Activated T-helper 9 cell treated with anti-CD3 and anti-CD28 coated beads, Interleukin-2, amount 50 U/mL, for 16 hours (primary cell): ENCODE measurements at regions not wholly inside any gene's neighbourhood (a gene's known extent, or its start where the extent isn't known, plus 50 kb on each side); places are given as distances from the start of the nearest gene placed in this dataset.
A peak's percentile ranks its signal among the peaks of the same experiment; 100 is the strongest.

Experiments
- DNase-seq: peaks from one replicate; pipeline ENCODE4 v3.0.0-alpha.2; 2020; ENCODE audit warnings: low read depth

DNA sequence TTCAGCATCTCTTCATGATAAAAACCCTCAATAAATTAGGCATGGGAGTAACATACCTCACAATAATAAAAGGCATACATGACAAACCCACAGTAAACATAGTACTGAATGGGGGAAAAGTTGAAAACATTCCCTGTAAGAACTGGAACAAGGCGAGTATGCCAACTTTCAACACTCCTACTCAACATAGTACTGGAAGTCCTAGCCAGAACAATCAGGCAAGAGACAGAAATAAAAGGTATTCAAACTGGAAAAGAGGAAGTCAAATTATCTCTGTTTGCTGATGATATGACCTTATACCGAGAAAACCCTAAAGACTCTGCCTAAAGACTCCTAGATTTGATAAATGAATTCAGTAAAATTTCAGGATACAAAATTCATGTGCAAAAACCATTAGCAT is 167.6 kb downstream of the TMEM38B start:
- no peak for DNase-seq

- no peak for DNase-seq
These were observed 170.0 kb downstream of the TMEM38B start for GRCh38 chr9:105864248-105864898.

DNA sequence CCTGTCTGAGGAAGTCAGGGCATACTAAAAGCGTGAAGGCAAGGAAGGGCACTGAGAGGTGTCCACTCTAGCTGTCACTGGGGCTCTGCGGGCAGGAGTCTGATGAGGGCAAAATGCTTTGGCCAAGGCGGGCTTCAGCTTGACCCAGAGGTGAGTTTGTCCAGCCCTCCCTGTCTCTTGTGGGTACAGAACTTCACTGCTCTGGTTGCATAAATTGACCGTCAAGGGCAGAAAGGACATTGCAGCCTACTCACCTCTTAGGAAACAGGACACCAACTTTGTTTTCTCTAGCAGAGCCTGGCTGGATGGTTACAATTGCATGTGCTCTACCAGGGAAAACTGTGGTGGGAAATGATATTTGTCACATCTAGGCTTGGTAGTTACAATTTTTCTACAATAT is 170.9 kb downstream of the TMEM38B start:
- DNase-seq: no peak

DNA sequence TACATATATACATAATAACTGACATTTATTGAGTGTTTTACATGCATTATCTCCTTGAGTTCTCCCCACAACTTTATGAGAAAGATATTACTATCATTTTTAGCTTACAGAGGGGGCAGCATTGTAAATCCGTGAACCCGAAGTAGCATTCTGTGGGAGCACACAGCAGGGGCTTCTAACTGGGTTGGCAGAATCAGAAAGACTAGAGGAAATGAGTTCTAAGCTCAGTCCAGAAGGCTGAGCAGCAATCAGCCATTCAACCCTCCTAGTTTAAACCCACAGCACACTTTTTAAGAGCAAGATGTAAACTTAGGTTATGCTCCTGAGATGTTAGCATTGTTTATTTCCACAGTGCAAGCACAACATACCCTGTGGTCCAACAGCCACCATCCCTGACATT is 177.2 kb downstream of the TMEM38B start:
- no peak for DNase-seq

- DNase-seq: no peak
These were observed 179.5 kb downstream of the TMEM38B start for GRCh38 chr9:105873801-105874200.

DNA sequence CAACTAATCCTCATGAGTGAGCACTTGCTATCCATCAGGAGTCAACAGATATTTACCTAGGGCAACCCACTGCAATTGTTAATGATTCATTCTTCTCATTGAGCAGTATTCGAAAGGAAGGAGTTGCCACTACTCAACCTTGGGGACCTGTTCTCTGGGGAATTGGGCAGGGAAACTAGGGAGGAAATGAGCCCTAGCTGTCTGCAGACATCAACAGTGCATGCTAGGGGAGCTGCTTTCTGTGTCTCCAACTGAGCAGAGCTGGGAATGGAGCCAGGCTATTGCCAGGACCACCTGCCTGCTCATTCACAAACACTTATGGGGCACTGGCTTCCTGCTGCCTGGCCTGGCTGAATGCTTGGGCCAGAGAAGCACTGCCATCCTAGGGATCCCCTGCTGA is 183.4 kb downstream of the TMEM38B start:
- DNase-seq: no peak

GRCh38 chr9:105879181-105879580 is 184.8 kb downstream of the TMEM38B start:
- DNase-seq: no peak

GRCh38 chr9:105880517-105880916 is 186.2 kb downstream of the TMEM38B start:
- no peak for DNase-seq

DNA sequence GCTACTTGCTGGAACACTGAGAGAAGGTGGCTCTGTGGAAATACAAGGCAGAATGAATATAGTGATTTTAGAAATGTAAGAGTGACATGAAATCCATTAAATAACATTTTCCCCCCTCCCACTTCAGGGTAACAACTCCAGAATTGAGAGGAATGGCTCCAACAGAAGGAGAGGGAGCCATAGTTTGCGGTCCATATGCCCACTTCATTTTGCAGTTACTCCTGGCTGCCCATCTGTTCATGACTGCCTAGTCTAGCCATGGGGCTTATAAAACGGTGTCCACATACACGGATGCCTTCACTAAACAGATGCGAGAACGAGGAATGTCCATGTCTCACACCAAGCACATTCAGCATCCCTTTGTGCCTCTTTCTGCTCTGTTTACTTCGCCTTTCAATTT is 186.7 kb downstream of the TMEM38B start:
- no peak for DNase-seq

DNA sequence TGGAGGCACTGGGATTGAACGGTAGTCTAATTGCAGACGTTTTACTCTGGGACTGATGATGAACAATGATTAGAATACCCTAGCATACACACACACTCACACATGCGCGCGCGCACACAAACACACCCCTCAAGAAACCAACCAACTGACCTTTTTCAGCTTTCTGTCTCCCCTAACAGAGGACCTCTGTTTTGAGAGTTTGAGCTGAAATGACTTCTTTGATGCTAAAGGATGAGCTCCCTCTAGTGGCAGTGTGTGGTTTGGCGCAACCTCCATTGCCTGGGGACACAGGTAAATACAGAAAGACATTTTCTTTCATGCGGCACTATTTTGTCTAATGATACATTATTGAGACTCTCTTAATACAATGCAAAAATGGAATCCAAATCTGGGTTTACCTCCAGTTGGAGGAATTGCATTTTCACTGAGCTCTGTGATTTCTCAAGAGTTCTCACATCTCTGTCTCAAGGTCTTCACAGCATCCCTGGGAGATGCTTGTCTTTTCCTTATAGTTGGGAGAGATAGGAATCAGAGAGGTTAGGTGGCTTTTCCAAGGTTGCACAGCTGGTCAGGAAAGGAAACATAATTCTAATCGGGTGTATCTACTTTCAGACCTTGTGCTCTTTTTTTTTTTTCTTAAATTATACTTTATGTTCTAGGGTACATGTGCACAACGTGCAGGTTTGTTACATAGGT is 187.5 kb downstream of the TMEM38B start:
- peak; percentile 31 for DNase-seq

- no peak for DNase-seq
These were observed 189.5 kb downstream of the TMEM38B start for GRCh38 chr9:105883847-105884246.

- no peak for DNase-seq
These were observed 190.1 kb downstream of the TMEM38B start for GRCh38 chr9:105884416-105884815.

DNA sequence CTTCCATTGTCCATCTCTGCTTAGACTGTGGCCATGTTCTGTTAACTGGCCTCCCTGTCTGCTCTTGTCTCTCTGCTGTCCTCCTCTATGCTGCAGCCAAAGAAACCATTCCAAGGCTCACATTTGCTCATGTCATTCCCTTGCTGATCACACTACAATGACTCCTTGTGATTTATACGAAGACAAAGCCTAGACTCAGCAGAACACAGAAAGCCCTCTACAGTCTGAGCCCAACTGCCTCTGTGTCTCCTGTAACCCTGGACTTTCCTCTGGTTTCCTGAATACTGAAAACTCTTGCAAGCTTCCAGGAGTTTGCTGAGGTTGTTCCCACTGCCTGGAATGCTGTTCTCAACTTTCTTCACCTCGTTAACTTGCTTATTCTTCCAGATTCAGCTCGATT is 191.8 kb downstream of the TMEM38B start:
- DNase-seq: no peak

DNA sequence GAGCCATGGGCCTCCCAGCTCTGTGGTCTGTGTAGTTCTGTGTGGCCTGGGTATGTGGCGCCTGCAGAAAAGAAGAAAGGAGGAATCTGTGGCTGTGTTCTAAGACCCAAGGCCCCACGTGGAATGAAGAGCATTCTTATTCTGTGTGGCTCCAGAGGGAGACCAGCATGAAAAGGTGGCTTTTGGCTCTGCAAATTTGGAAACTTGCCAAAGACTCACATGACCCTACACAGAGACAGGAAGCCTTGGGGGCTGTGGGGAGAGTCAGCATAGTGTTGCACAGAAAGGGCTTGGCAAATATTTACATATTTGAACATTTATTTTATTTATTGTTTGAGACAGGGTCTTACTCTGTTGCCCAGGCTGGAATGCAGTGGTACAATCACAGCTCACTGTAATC is 193.3 kb downstream of the TMEM38B start:
- DNase-seq: no peak

DNA sequence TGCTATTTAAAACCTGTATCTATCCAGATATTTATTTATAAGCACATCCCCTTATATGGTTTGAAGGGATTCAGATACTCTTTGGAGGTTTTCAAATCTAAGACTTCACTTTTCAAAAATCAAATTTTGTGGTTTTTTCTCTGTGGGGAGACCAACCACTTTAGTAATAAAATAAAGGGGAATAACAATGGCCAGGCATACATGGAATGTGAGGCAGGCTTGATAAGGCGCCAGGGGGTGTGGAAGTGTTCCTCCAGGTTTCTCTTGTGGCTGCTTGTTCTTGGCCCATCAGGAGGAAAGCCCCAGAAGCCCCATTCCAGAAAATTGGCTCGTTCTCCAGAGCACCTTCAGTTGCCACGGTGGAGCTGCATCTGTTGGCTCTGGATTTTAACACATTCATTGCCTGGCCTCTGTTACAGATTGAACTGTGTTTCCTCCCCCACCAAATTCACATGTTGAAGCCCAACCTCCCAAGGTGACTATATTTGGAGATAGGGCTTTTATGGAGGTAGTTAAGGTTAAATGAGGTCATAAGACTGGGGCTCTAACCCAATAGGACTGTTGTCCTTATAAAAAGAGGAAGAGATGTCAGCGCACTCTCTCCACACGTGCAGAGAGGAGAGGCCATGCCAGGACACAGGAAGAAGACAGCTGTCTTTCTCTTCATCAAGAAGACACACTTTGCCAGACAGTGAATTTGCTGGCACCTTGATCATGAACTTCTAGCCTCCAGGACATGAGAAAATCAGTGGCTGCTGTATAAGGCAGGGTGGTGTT is 195.9 kb downstream of the TMEM38B start:
- no peak for DNase-seq

DNA sequence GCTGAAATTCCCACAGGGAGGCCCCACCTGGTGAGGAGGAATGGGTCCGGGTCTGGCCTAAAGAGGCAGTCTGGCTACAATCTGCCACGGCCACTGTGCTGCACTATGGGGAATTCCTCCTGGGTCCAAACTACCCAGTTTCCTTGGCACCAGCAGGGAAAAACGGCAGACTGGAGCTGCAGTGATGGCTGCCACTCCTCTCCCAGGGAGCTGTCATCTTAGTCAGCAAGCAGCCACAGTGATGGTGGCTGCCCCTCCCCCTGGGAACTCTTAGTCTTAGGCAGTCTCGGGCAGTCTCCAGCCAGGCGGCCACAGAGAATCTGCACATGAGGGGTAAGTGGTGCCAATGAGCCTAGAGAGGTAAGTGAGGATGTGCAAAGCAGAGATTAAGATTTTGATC is 205.8 kb downstream of the TMEM38B start:
- no peak for DNase-seq

DNA sequence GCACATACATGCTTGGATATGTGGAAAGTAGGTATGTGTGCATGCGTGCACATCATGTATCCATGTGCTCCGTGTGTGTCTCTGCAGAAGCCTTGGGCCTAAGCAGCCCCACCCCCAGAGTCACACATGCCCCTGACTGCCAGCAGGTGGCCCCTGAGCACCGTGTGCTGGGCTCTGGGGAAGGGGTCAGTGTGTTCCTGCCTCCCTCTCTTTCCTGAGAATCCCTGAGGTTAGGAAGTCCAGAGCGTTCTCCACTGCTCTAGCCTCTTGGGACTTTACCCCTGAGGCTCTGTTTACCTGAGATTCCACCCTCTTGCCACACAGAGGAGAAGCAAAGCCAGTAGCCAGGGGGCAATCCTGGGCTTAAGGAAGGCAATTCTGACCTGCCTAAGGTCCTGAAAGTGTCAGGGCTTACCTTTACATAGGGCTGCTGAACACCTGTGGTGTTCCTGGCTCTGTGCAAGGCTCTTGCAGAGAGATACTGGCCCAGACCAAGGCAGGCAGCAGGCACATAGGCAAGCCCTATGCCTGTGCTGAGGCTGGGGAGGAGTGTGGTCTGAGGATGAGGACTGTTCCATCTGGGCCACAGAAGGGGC is 207.3 kb downstream of the TMEM38B start:
- no peak for DNase-seq

DNA sequence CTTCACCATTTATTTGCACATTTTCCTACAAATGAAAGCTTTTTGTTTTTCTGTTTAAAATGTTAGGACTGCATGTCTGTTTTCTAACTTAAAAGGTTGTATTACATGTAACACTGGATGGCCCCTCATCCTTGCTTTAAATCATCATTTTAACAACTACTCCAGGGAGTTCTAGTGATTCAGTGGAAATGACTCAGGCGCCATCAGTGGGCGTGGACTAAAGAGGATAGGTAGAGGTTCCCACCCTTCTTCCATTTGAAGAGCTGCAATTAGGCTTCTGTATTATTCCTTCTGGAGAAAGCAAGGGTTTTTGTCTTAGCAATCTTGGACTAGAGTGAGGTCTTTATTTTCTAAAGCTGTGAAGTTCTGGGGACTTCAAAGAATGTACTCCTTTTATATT is 213.7 kb downstream of the TMEM38B start:
- DNase-seq: no peak

DNA sequence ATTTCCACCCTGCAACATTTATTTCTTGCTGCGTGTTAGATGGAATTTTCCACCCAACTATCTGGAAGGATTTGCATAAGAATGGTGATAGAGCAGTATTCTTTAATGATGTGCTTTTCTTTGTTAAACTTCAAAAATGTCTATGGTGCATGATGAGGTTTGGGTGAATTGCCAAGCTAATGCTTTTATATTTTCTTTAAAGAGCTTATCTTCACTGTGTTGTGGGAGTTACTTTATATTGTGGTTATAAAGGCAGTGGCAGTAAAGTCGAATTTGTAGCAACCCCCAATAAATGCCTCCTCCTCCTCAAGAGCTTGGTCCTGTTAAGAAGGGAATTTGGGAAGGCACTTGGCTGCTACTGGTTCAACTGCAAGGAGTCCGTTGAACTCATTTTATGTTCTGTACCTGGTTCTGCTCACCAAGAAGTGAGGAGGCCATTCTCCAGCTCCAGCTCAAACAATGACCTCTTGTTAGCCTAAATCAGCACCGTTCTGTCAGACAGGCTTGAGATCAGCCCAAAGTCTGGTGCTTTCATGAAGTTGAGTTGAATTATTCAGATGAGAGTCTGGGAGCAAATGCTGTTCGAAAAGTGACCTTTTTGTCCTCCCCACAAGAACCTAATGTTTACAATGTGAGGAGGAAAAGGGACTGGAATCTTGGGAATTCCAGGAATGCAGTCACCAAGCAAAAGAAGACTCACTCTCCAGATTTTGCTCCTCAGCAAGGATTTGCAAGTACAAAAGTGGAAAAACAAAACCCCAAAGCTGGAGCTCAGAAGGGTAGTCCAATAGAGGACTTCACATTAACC is 217.0 kb downstream of the TMEM38B start:
- no peak for DNase-seq

GRCh38 chr9:105912157-105912862 is 218.0 kb downstream of the TMEM38B start:
- no peak for DNase-seq

GRCh38 chr9:105912863-105913516 is 218.6 kb downstream of the TMEM38B start:
- DNase-seq: no peak
